ENCODE measurements at regions not wholly inside any gene's neighbourhood (a gene's known extent, or its start where the extent isn't known, plus 50 kb on each side); places are given as distances from the start of the nearest gene placed in this dataset.

GRCh38 chr7:3200504-3200903, 100.5 kb upstream of the SDK1 start:
- H3K9me3 Mint-ChIP-seq (ENCODE audit: unreplicated experiment) = no peaks in the 10 kb centered on the region
- no peaks in the 10 kb centered on the region for H3K36me3 Mint-ChIP-seq (ENCODE audit: unreplicated experiment)
- H3K27ac Mint-ChIP-seq (ENCODE audit: unreplicated experiment) = no peak overlapping the region
- TF ChIP-seq CTCF (IDR thresholded peaks at IDR 0.05) = peak; percentile 46
- H3K4me3 Mint-ChIP-seq (ENCODE audit: unreplicated experiment) = no peak overlapping the region
- peak; percentile 67 for DNase-seq (ENCODE audit: extremely low spot score, unreplicated experiment)
- H3K4me1 Mint-ChIP-seq (ENCODE audit: unreplicated experiment) = peaks cover 2% of the 10 kb centered on the region
- H3K27me3 Mint-ChIP-seq (ENCODE audit: unreplicated experiment) = no peaks in the 10 kb centered on the region

- DNase-seq (ENCODE audit: extremely low spot score, unreplicated experiment) = peak; percentile 2
- TF ChIP-seq CTCF (IDR thresholded peaks at IDR 0.05) = no peak
- Mint-ChIP-seq H3K4me3 (ENCODE audit: unreplicated experiment) (no peak overlapping the region), H3K4me1 (ENCODE audit: unreplicated experiment) (no peaks in the 10 kb centered on the region), H3K9me3 (ENCODE audit: unreplicated experiment) (no peaks in the 10 kb centered on the region), H3K27me3 (ENCODE audit: unreplicated experiment) (no peaks in the 10 kb centered on the region), H3K36me3 (ENCODE audit: unreplicated experiment) (no peaks in the 10 kb centered on the region), H3K27ac (ENCODE audit: unreplicated experiment) (no peak overlapping the region)
Measured at GRCh38 chr7:3201306-3201705, 99.7 kb upstream of the SDK1 start.

- Mint-ChIP-seq H3K4me1 (ENCODE audit: unreplicated experiment) (no peaks in the 10 kb centered on the region), H3K4me3 (ENCODE audit: unreplicated experiment) (no peak overlapping the region), H3K27me3 (ENCODE audit: unreplicated experiment) (no peaks in the 10 kb centered on the region), H3K9me3 (ENCODE audit: unreplicated experiment) (no peaks in the 10 kb centered on the region), H3K27ac (ENCODE audit: unreplicated experiment) (no peak overlapping the region), H3K36me3 (ENCODE audit: unreplicated experiment) (no peaks in the 10 kb centered on the region)
- TF ChIP-seq CTCF (IDR thresholded peaks at IDR 0.05) = no peak
- peak; percentile 56 for DNase-seq (ENCODE audit: extremely low spot score, unreplicated experiment)
Measured at GRCh38 chr7:3201937-3202710, 98.9 kb upstream of the SDK1 start.

- Mint-ChIP-seq H3K27ac (ENCODE audit: unreplicated experiment) (no peak overlapping the region), H3K36me3 (ENCODE audit: unreplicated experiment) (no peaks in the 10 kb centered on the region), H3K27me3 (ENCODE audit: unreplicated experiment) (peaks cover 3% of the 10 kb centered on the region), H3K9me3 (ENCODE audit: unreplicated experiment) (no peaks in the 10 kb centered on the region), H3K4me1 (ENCODE audit: unreplicated experiment) (no peaks in the 10 kb centered on the region), H3K4me3 (ENCODE audit: unreplicated experiment) (no peak overlapping the region)
- TF ChIP-seq CTCF (IDR thresholded peaks at IDR 0.05) = no peak
- DNase-seq (ENCODE audit: extremely low spot score, unreplicated experiment) = peak; percentile 40
Measured at GRCh38 chr7:3204526-3204925, 96.5 kb upstream of the SDK1 start.

- no peak for DNase-seq (ENCODE audit: extremely low spot score, unreplicated experiment)
- Mint-ChIP-seq H3K4me3 (ENCODE audit: unreplicated experiment) (no peak overlapping the region), H3K36me3 (ENCODE audit: unreplicated experiment) (no peaks in the 10 kb centered on the region), H3K27ac (ENCODE audit: unreplicated experiment) (no peak overlapping the region), H3K9me3 (ENCODE audit: unreplicated experiment) (no peaks in the 10 kb centered on the region), H3K4me1 (ENCODE audit: unreplicated experiment) (no peaks in the 10 kb centered on the region), H3K27me3 (ENCODE audit: unreplicated experiment) (peaks cover 3% of the 10 kb centered on the region)
- no peak for TF ChIP-seq CTCF (IDR thresholded peaks at IDR 0.05)
Measured at GRCh38 chr7:3206101-3206500, 95.0 kb upstream of the SDK1 start.
